Endothelial cell of umbilical vein (primary cell): ENCODE measurements at regions not wholly inside any gene's neighbourhood (a gene's known extent, or its start where the extent isn't known, plus 50 kb on each side); places are given as distances from the start of the nearest gene placed in this dataset.

Experiments used
- BruUV-seq: library from RNA; stranded (reverse); fragments of 400-500 nt; replicated peaks from 2 replicates; lab custom pipeline; 2021; lab: Mats Ljungman, UMichigan
- CTCF ChIA-PET: fragments of 300-600, 350-600 bp; sonication (Branson Sonifier 250); formaldehyde crosslinking; loops from one replicate; lab custom pipeline; 2021; ENCODE audit warnings: antibody characterized with exemption, inconsistent platforms; lab: Charles Lee
- POLR2A ChIA-PET: fragments of 300-600, 350-600 bp; sonication (Branson Sonifier 250); formaldehyde crosslinking; loops from one replicate; lab custom pipeline; 2021; ENCODE audit warnings: antibody characterized with exemption, inconsistent platforms; lab: Charles Lee
- DNase-seq: peaks from one replicate; pipeline ENCODE4 v3.0.0-alpha.2; 2011; ENCODE audit warnings: low read depth, low spot score
- FAIRE-seq: peaks from 2 replicates; lab custom pipeline; 2011; peaks lifted over from hg19 to GRCh38; lab: Jason Lieb, UNC
- H2AFZ ChIP-seq: 2 replicates; pipeline ENCODE4 v1.6.0; 2012; ENCODE audit warnings: low read depth, low read length, control low read depth, inconsistent platforms
- H3K27ac ChIP-seq: 2 replicates; pipeline ENCODE4 v1.5.1; 2011; ENCODE audit warnings: low read depth, mild to moderate bottlenecking, control low read depth, low read length, moderate library complexity; ENCODE audit not compliant: insufficient read depth
- H3K27me3 ChIP-seq, 2 experiments: 2 replicates each; pipeline versions ENCODE4 v1.6.0 to v1.6.1; 2011; ENCODE audit warnings: low read length in 2 of 2, mixed read lengths in 1 of 2; ENCODE audit not compliant: control insufficient read depth in 2 of 2, insufficient read depth in 2 of 2
- H3K36me3 ChIP-seq, 2 experiments: 2 replicates in 1 of 2; 3 replicates in 1 of 2; pipeline ENCODE4 v1.5.1; 2011; ENCODE audit warnings: low read length in 2 of 2, mild to moderate bottlenecking in 1 of 2, moderate library complexity in 1 of 2; ENCODE audit not compliant: control insufficient read depth in 2 of 2, insufficient read depth in 2 of 2; ENCODE audit errors: extremely low read depth in 1 of 2
- H3K4me1 ChIP-seq: 3 replicates; pipeline ENCODE4 v1.5.1; 2011; ENCODE audit warnings: mild to moderate bottlenecking, low read length; ENCODE audit not compliant: control insufficient read depth, insufficient read depth; ENCODE audit errors: extremely low read depth
- H3K4me2 ChIP-seq: 2 replicates; pipeline ENCODE4 v1.6.1; 2011; ENCODE audit warnings: low read length, control low read depth, mixed read lengths; ENCODE audit not compliant: insufficient read depth
- H3K4me3 ChIP-seq, 3 experiments: fragments of 200-600 bp in 1 of 3; sonication (generic), shearing (Covaris generic) in 1 of 3; replicated peaks in 1 of 3; 2 replicates each; pipeline ENCODE4 v1.5.1; 2011 to 2016; ENCODE audit warnings: control low read depth in 3 of 3, low read length in 3 of 3, mild to moderate bottlenecking in 2 of 3, inconsistent platforms in 1 of 3, low read depth in 1 of 3, moderate library complexity in 1 of 3; ENCODE audit not compliant: insufficient read depth in 1 of 3
- H3K79me2 ChIP-seq: 2 replicates; pipeline ENCODE4 v1.6.0; 2012; ENCODE audit warnings: low read length, inconsistent platforms; ENCODE audit not compliant: control insufficient read depth, insufficient read depth
- H3K9ac ChIP-seq: replicated peaks from 2 replicates; pipeline ENCODE3; 2011; ENCODE audit warnings: low read length, control low read depth; ENCODE audit not compliant: insufficient read depth; ENCODE audit errors: extremely low read depth
- H3K9me1 ChIP-seq: replicated peaks from 3 replicates; pipeline ENCODE4 v1.6.0; 2011; ENCODE audit warnings: mild to moderate bottlenecking, low read length; ENCODE audit not compliant: control insufficient read depth, insufficient read depth; ENCODE audit errors: extremely low read depth
- H3K9me3 ChIP-seq: replicated peaks from 2 replicates; pipeline ENCODE4 v1.5.1; 2012; ENCODE audit warnings: low read length, inconsistent platforms; ENCODE audit not compliant: control insufficient read depth, insufficient read depth
- H4K20me1 ChIP-seq: replicated peaks from 2 replicates; pipeline ENCODE3; 2011; ENCODE audit warnings: mild to moderate bottlenecking, low read length; ENCODE audit not compliant: control insufficient read depth, insufficient read depth; ENCODE audit errors: extremely low read depth
- CTCF ChIP-seq, 2 donors: IDR thresholded peaks; 1 replicate in 1 of 2; 2 replicates in 1 of 2; pipeline ENCODE4 v1.5.1; 2011; ENCODE audit warnings: low read length in 2 of 2, mild to moderate bottlenecking in 2 of 2, moderate library complexity in 2 of 2, control low read depth in 1 of 2, inconsistent platforms in 1 of 2, low read depth in 1 of 2; ENCODE audit not compliant: insufficient read depth in 1 of 2; ENCODE audit errors: extremely low read depth in 1 of 2
- EZH2 ChIP-seq: IDR thresholded peaks from 2 replicates; pipeline ENCODE4 v1.6.1; 2012; ENCODE audit warnings: borderline replicate concordance, low read depth, mild to moderate bottlenecking, moderate library complexity, low read length, inconsistent platforms; ENCODE audit not compliant: severe bottlenecking
- GATA2 ChIP-seq: IDR thresholded peaks from 2 replicates; pipeline ENCODE4 v1.7.0; 2011; ENCODE audit warnings: low read depth, mild to moderate bottlenecking, moderate library complexity, mixed read lengths, low read length; ENCODE audit not compliant: insufficient read length, insufficient read depth
- POLR2A ChIP-seq: IDR thresholded peaks from 2 replicates; pipeline ENCODE4 v1.6.1; 2012; ENCODE audit warnings: low read depth, mild to moderate bottlenecking, control low read depth, low read length
- POLR2AphosphoS5 ChIP-seq: IDR thresholded peaks from 2 replicates; pipeline ENCODE4 v1.6.1; 2012; ENCODE audit warnings: low read depth, mild to moderate bottlenecking, control low read depth, low read length, moderate library complexity; ENCODE audit not compliant: insufficient read depth
- dilution Hi-C: fragments of 300-500 bp; cut with MboI; formaldehyde crosslinking; loops from one replicate; pipeline ENCODE4 v1.15.0; 2019; ENCODE audit warnings: low sequenced_read_pairs; ENCODE audit not compliant: extremely low pct_ligation_motif_present
- intact Hi-C: fragments of 100-400 bp; cut with micrococcal nuclease; formaldehyde crosslinking; loops from one replicate; pipeline ENCODE4 v1.10.0; 2022

GRCh38 chr4:155602351-155603140, 64.1 kb upstream of the GUCY1A1 start:
- no peak for FAIRE-seq
- no peaks in the 10 kb centered on the region for H3K9me1 ChIP-seq
- no peak for TF ChIP-seq CTCF (IDR thresholded peaks at IDR 0.05; ENCODE audit: extremely low read depth in 1 of 2, insufficient read depth in 1 of 2, low read depth in 1 of 2, low read length in 2 of 2)
- TF ChIP-seq POLR2A: no peak
- no peak for TF ChIP-seq EZH2
- TF ChIP-seq POLR2AphosphoS5: no peak
- no peak for TF ChIP-seq GATA2
- H3K9me3 ChIP-seq: no peaks in the 10 kb centered on the region
- intact Hi-C loops (loop anchor here (5.0 kb wide), 1 partner anchor 160 kb away; no protein-coding TSS in a partner anchor), dilution Hi-C loops (no loop called here)
- peaks cover 4% of the 10 kb centered on the region for H3K4me1 ChIP-seq
- POLR2A ChIA-PET: no interaction called here
- H3K27me3 ChIP-seq: no peaks in the 10 kb centered on the region
- no peak overlapping the region for H3K9ac ChIP-seq
- CTCF ChIA-PET: interaction anchor here (1.0 kb wide), 1 partner anchor 198 kb away, joined by 3 read pairs; no protein-coding TSS in a partner anchor
- no peak for DNase-seq
- no peaks in the 10 kb centered on the region for H3K36me3 ChIP-seq
- no peak overlapping the region for H3K27ac ChIP-seq
- no peak overlapping the region for H3K4me2 ChIP-seq
- H3K4me3 ChIP-seq: no peak overlapping the region
- no peaks in the 10 kb centered on the region for H3K79me2 ChIP-seq
- no peak overlapping the region for H2AFZ ChIP-seq
- no peaks in the 10 kb centered on the region for H4K20me1 ChIP-seq
- no TSS peak for BruUV-seq
